ENCODE measurements at regions not wholly inside any gene's neighbourhood (a gene's known extent, or its start where the extent isn't known, plus 50 kb on each side); places are given as distances from the start of the nearest gene placed in this dataset.
"Not testable (repeated sequence)": the region's sequence is repeated elsewhere in the genome, so short reads cannot be mapped to it uniquely, and the experiment has no call there.

- no peak for DNase-seq
These were observed 982.6 kb upstream of the FANCL start for GRCh38 chr2:59223742-59224141.

- DNase-seq: no peak
These were observed 976.2 kb upstream of the FANCL start for GRCh38 chr2:59217360-59217759.

GRCh38 chr2:59206361-59206760, 965.2 kb upstream of the FANCL start:
- DNase-seq: no peak

- no peak for DNase-seq
These were observed 962.9 kb upstream of the FANCL start for GRCh38 chr2:59204040-59204439.

GRCh38 chr2:59196491-59196890, 955.4 kb upstream of the FANCL start:
- DNase-seq: no peak

GRCh38 chr2:59195851-59196250, 954.7 kb upstream of the FANCL start:
- no peak for DNase-seq

- no peak for DNase-seq
These were observed 950.7 kb upstream of the FANCL start for GRCh38 chr2:59191781-59192180.

- no peak for DNase-seq
These were observed 949.4 kb upstream of the FANCL start for GRCh38 chr2:59190518-59190917.

- DNase-seq: no peak
These were observed 943.3 kb upstream of the FANCL start for GRCh38 chr2:59184276-59185020.

- DNase-seq: no peak
These were observed 941.9 kb upstream of the FANCL start for GRCh38 chr2:59183070-59183469.

GRCh38 chr2:59182249-59182648, 941.1 kb upstream of the FANCL start:
- no peak for DNase-seq

- no peak for DNase-seq
These were observed 940.2 kb upstream of the FANCL start for GRCh38 chr2:59181347-59181746.

GRCh38 chr2:59180621-59181020, 939.5 kb upstream of the FANCL start:
- no peak for DNase-seq

GRCh38 chr2:59180111-59180510, 939.0 kb upstream of the FANCL start:
- DNase-seq: no peak

- DNase-seq: no peak
These were observed 936.6 kb upstream of the FANCL start for GRCh38 chr2:59177748-59178147.

- no peak for DNase-seq
These were observed 935.6 kb upstream of the FANCL start for GRCh38 chr2:59176737-59177136.

GRCh38 chr2:59174536-59175243, 933.6 kb upstream of the FANCL start:
- no peak for DNase-seq

GRCh38 chr2:59173325-59173724, 932.2 kb upstream of the FANCL start:
- no peak for DNase-seq

- DNase-seq: no peak
These were observed 929.9 kb upstream of the FANCL start for GRCh38 chr2:59171019-59171418.

GRCh38 chr2:59168766-59169165, 927.6 kb upstream of the FANCL start:
- no peak for DNase-seq

GRCh38 chr2:59167514-59167913, 926.4 kb upstream of the FANCL start:
- DNase-seq: no peak

- not testable (repeated sequence) for DNase-seq
These were observed 916.8 kb upstream of the FANCL start for GRCh38 chr2:59157908-59158307.

GRCh38 chr2:59151805-59152204, 910.7 kb upstream of the FANCL start:
- DNase-seq: no peak

GRCh38 chr2:59150217-59150849, 909.2 kb upstream of the FANCL start:
- no peak for DNase-seq

Data from central memory CD4-positive, alpha-beta T cell (primary cell).